PC-9 (cell line): ENCODE measurements at regions not wholly inside any gene's neighbourhood (a gene's known extent, or its start where the extent isn't known, plus 50 kb on each side); places are given as distances from the start of the nearest gene placed in this dataset.
A peak's percentile ranks its signal among the peaks of the same experiment; 100 is the strongest.

ENCODE experiments used
- BruUV-seq: library from RNA; stranded (reverse); fragments of 400-500 nt; replicated peaks from 2 replicates; lab custom pipeline; 2021; lab: Mats Ljungman, UMichigan
- CTCF ChIA-PET: fragments of 300-600 bp; sonication (Branson Sonifier 250); formaldehyde crosslinking; loops from one replicate; lab custom pipeline; 2022; ENCODE audit warnings: antibody characterized with exemption; lab: Charles Lee
- POLR2A ChIA-PET: fragments of 300-600 bp; sonication (Branson Sonifier 250); formaldehyde crosslinking; loops from one replicate; lab custom pipeline; 2022; ENCODE audit warnings: antibody characterized with exemption; ENCODE audit not compliant: unreplicated experiment; lab: Charles Lee
- DNase-seq, 2 experiments: peaks; one replicate each; pipeline versions ENCODE4 v3.0.0 to v3.0.0-alpha.2; 2015 to 2022; ENCODE audit warnings: mixed read lengths in 1 of 2
- H2AFZ ChIP-seq: fragments of 200-600 bp; sonication (generic); 2 replicates; pipeline ENCODE4 v1.8.1; 2017; ENCODE audit warnings: antibody characterized with exemption
- H3F3A ChIP-seq: fragments of 200-600 bp; sonication (generic); 2 replicates; pipeline ENCODE4 v1.8.1; 2017; ENCODE audit warnings: antibody characterized with exemption, mild to moderate bottlenecking, low read depth; ENCODE audit not compliant: insufficient read depth
- H3K27ac ChIP-seq: fragments of 200-600 bp; sonication (generic); 2 replicates; pipeline ENCODE4 v1.6.1; 2016; ENCODE audit warnings: mixed run types
- H3K27me3 ChIP-seq: fragments of 200-600 bp; sonication (generic); 2 replicates; pipeline ENCODE4 v1.6.1; 2016; ENCODE audit warnings: low read depth, mixed run types; ENCODE audit not compliant: insufficient read depth
- H3K36me3 ChIP-seq: fragments of 200-600 bp; sonication (generic); 2 replicates; pipeline ENCODE4 v1.6.1; 2016; ENCODE audit warnings: low read depth, mixed run types
- H3K4me1 ChIP-seq: fragments of 200-600 bp; sonication (generic); replicated peaks from 2 replicates; pipeline ENCODE4 v1.6.1; 2016; ENCODE audit warnings: mixed run types; ENCODE audit not compliant: insufficient read depth
- H3K4me2 ChIP-seq: fragments of 200-600 bp; sonication (generic); 2 replicates; pipeline ENCODE4 v1.6.1; 2017; ENCODE audit warnings: mixed run types
- H3K4me3 ChIP-seq: fragments of 200-600 bp; sonication (generic); 2 replicates; pipeline ENCODE4 v1.6.1; 2016; ENCODE audit warnings: mixed run types
- H3K79me2 ChIP-seq: fragments of 200-600 bp; sonication (generic); 2 replicates; pipeline ENCODE4 v1.6.1; 2017; ENCODE audit warnings: low read depth, mixed run types
- H3K9me2 ChIP-seq: fragments of 200-600 bp; sonication (generic); 2 replicates; pipeline ENCODE4 v1.8.1; 2017; ENCODE audit warnings: mild to moderate bottlenecking; ENCODE audit not compliant: insufficient read depth
- H3K9me3 ChIP-seq: fragments of 200-600 bp; sonication (generic); 2 replicates; pipeline ENCODE4 v1.8.1; 2016; ENCODE audit warnings: low read depth; ENCODE audit not compliant: insufficient read depth
- H4K20me1 ChIP-seq: fragments of 200-600 bp; sonication (generic); 2 replicates; pipeline ENCODE4 v1.8.1; 2017; ENCODE audit not compliant: insufficient read depth
- EZH2 ChIP-seq: fragments of 200-600 bp; sonication (generic); IDR thresholded peaks from 2 replicates; pipeline ENCODE4 v1.8.0; 2017; ENCODE audit warnings: antibody characterized with exemption, low read depth
- intact Hi-C: fragments of 100-400 bp; cut with micrococcal nuclease; formaldehyde crosslinking; loops from one replicate; pipeline ENCODE4 v1.10.0; 2022; ENCODE audit not compliant: unreplicated experiment
- TF ChIP-seq, protein P1 (sequence below): fragments of 200-600 bp; sonication (generic); conservative IDR thresholded peaks from 2 replicates; pipeline ENCODE4 v1.6.1; 2017; ENCODE audit warnings: mixed run types, antibody characterized with exemption, mild to moderate bottlenecking, moderate library complexity

DNA sequence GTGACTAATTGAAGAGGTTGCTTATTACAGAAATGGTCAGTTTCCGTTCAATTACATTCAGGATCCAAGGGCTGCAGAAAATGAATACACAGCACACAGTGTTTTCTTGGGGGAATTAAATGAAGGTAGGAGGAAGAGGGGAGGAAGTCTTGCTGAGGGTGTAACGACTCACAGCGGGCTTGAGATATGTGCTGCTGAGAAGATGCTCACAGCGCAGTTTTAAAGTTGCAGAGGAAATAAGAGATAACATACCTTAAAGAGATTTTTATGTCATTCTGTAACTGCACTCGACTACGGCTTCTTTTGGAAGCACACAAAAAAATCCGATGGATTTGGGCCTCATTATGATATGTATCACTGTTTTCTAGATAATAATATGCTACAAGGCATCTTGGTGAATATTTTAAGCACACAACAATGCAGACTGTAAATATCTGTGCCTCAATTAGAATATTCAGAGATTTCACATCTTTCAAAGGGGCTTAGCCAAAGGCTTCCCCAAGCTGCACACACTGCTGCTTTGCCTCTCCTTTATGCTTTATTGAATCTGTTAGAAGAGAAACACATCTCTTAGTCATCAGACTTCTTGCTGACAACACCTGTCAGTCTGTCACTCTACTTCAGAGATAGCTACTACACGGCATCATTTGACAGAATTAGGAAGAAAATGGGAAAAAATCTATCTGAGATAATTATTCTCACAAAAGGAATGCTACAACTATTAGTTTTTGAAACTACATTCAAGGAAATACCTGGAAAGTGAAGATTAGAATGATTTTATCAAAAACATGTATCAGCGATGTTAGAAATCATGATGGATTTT lies 773.2 kb downstream of the OTOL1 start:
- BruUV-seq = no TSS peak

DNA sequence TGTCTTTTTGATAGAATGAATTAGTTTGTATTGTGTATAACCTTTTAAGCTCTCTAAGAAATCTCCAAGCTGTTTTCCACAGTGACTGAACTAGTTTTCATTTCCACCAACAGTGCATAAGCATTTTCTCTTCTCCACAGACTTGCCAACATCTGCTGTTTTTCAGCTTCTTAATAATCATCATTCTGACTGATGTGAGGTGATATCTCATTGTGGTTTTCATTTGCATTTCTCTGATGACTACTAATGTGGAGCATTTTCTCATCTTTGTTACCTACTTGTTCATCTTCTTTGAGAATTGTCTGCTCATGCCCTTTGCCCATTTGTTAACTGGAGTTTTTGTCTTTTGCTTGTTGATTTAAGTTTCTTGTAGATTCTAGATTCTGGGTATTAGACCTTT lies 777.5 kb downstream of the OTOL1 start:
- Histone ChIP-seq H3K4me3 (no peak overlapping the region), H3K27me3 (no peaks in the 10 kb centered on the region), H3K9me3 (no peaks in the 10 kb centered on the region), H2AFZ (no peak overlapping the region), H4K20me1 (no peaks in the 10 kb centered on the region), H3K27ac (no peak overlapping the region), H3K36me3 (no peaks in the 10 kb centered on the region), H3K4me1 (no peaks in the 10 kb centered on the region), H3F3A (no peaks in the 10 kb centered on the region), H3K9me2 (no peaks in the 10 kb centered on the region), H3K79me2 (no peaks in the 10 kb centered on the region), H3K4me2 (no peak overlapping the region)
- POLR2A ChIA-PET = no interaction called here
- intact Hi-C loops = no loop called here
- TF ChIP-seq EZH2 = no peak
- TF ChIP-seq, protein P1, sequence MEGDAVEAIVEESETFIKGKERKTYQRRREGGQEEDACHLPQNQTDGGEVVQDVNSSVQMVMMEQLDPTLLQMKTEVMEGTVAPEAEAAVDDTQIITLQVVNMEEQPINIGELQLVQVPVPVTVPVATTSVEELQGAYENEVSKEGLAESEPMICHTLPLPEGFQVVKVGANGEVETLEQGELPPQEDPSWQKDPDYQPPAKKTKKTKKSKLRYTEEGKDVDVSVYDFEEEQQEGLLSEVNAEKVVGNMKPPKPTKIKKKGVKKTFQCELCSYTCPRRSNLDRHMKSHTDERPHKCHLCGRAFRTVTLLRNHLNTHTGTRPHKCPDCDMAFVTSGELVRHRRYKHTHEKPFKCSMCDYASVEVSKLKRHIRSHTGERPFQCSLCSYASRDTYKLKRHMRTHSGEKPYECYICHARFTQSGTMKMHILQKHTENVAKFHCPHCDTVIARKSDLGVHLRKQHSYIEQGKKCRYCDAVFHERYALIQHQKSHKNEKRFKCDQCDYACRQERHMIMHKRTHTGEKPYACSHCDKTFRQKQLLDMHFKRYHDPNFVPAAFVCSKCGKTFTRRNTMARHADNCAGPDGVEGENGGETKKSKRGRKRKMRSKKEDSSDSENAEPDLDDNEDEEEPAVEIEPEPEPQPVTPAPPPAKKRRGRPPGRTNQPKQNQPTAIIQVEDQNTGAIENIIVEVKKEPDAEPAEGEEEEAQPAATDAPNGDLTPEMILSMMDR = no peak
- no TSS peak for BruUV-seq
- CTCF ChIA-PET = no interaction called here
- DNase-seq = no peak

More for the DNA sequence above, 773.2 kb downstream of the OTOL1 start:
- TF ChIP-seq, protein P1 = no peak
- TF ChIP-seq EZH2 = no peak
- no peaks in the 10 kb centered on the region for H3K27me3 ChIP-seq
- H3K27ac ChIP-seq = no peak overlapping the region
- ChIA-PET POLR2A (no interaction called here), CTCF (no interaction called here)
- DNase-seq = no peak
- intact Hi-C loops = no loop called here
- no peak overlapping the region for H3K4me2 ChIP-seq
- H3K9me2 ChIP-seq = no peaks in the 10 kb centered on the region
- H3K36me3 ChIP-seq = no peaks in the 10 kb centered on the region
- H2AFZ ChIP-seq = no peak overlapping the region
- H3K79me2 ChIP-seq = no peaks in the 10 kb centered on the region
- H3K9me3 ChIP-seq = no peaks in the 10 kb centered on the region
- no peak overlapping the region for H3K4me3 ChIP-seq
- H3F3A ChIP-seq = no peaks in the 10 kb centered on the region
- no peaks in the 10 kb centered on the region for H3K4me1 ChIP-seq
- H4K20me1 ChIP-seq = no peaks in the 10 kb centered on the region

DNA sequence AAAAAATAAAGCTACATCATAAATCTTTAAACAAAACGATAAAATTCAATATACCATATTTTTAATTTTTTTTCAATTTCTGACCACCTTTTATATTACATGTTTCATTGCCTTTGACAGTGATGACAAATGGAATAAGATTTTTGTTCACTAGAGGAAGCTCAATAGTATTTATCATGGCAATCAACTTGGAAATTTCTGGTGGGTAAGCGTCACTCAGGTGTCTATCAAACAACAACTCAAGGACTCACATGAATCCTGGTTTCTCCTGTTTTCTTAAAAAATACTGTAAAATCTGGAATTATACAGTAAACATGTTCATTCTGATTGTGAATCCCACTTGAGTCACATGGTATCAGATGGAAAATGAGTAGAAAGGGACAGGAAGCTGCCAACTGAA lies 782.2 kb downstream of the OTOL1 start:
- intact Hi-C loops = no loop called here
- H3K4me1 ChIP-seq = no peaks in the 10 kb centered on the region
- no peak overlapping the region for H3K27ac ChIP-seq
- POLR2A ChIA-PET = no interaction called here
- peak overlapping the region; percentile 28; the same call in 1 of the 2 replicates for H2AFZ ChIP-seq
- H4K20me1 ChIP-seq = no peaks in the 10 kb centered on the region
- H3K9me3 ChIP-seq = no peaks in the 10 kb centered on the region
- no peaks in the 10 kb centered on the region for H3K27me3 ChIP-seq
- H3K79me2 ChIP-seq = no peaks in the 10 kb centered on the region
- BruUV-seq = no TSS peak
- H3K4me2 ChIP-seq = no peak overlapping the region
- no peaks in the 10 kb centered on the region for H3K9me2 ChIP-seq
- no peak for DNase-seq
- CTCF ChIA-PET = no interaction called here
- no peak for TF ChIP-seq EZH2
- TF ChIP-seq, protein P1 = no peak
- no peaks in the 10 kb centered on the region for H3F3A ChIP-seq
- no peaks in the 10 kb centered on the region for H3K36me3 ChIP-seq
- H3K4me3 ChIP-seq = no peak overlapping the region
